GM23248 (cell line): ENCODE measurements at regions not wholly inside any gene's neighbourhood (a gene's known extent, or its start where the extent isn't known, plus 50 kb on each side); places are given as distances from the start of the nearest gene placed in this dataset.

Source experiments
- DNase-seq: peaks from one replicate; pipeline ENCODE4 v3.0.0-alpha.2; 2015
- H2AFZ ChIP-seq: fragments of 200-600 bp; sonication (generic); 2 replicates; pipeline ENCODE4 v1.6.1; 2016; ENCODE audit warnings: antibody characterized with exemption
- H3F3A ChIP-seq: fragments of 200-600 bp; sonication (generic); 2 replicates; pipeline ENCODE4 v1.6.1; 2016; ENCODE audit warnings: mild to moderate bottlenecking, antibody characterized with exemption, mixed run types; ENCODE audit not compliant: insufficient read depth
- H3K27ac ChIP-seq: fragments of 200-600 bp; sonication (generic); 2 replicates; pipeline ENCODE4 v1.5.1; 2016; ENCODE audit warnings: mild to moderate bottlenecking
- H3K27me3 ChIP-seq: fragments of 200-600 bp; sonication (generic); replicated peaks from 2 replicates; pipeline ENCODE4 v1.6.1; 2016; ENCODE audit warnings: mild to moderate bottlenecking; ENCODE audit not compliant: insufficient read depth
- H3K36me3 ChIP-seq: fragments of 200-600 bp; sonication (generic); 2 replicates; pipeline ENCODE4 v1.6.1; 2016; ENCODE audit warnings: low read depth, mild to moderate bottlenecking
- H3K4me1 ChIP-seq: fragments of 200-600 bp; sonication (generic); 2 replicates; pipeline ENCODE4 v1.6.1; 2016; ENCODE audit warnings: mild to moderate bottlenecking; ENCODE audit not compliant: insufficient read depth
- H3K4me2 ChIP-seq: fragments of 200-600 bp; sonication (generic); one replicate; pipeline ENCODE4 v1.6.1; 2016; ENCODE audit warnings: mild to moderate bottlenecking; ENCODE audit not compliant: unreplicated experiment
- H3K4me3 ChIP-seq: fragments of 200-600 bp; sonication (generic); 2 replicates; pipeline ENCODE4 v1.5.1; 2016; ENCODE audit warnings: mild to moderate bottlenecking
- H3K79me2 ChIP-seq: fragments of 200-600 bp; sonication (generic); 2 replicates; pipeline ENCODE4 v1.6.1; 2016; ENCODE audit warnings: mild to moderate bottlenecking; ENCODE audit not compliant: insufficient read depth
- H3K9ac ChIP-seq: fragments of 200-600 bp; sonication (generic); 2 replicates; pipeline ENCODE4 v1.6.1; 2016; ENCODE audit warnings: mild to moderate bottlenecking
- H3K9me2 ChIP-seq: fragments of 200-600 bp; sonication (generic); 2 replicates; pipeline ENCODE4 v1.6.1; 2016; ENCODE audit warnings: mixed run types, mild to moderate bottlenecking, moderate library complexity; ENCODE audit not compliant: insufficient read depth
- H3K9me3 ChIP-seq: fragments of 200-600 bp; sonication (generic); one replicate; pipeline ENCODE4 v1.6.1; 2017; ENCODE audit warnings: low read depth
- H4K20me1 ChIP-seq: fragments of 200-600 bp; sonication (generic); 2 replicates; pipeline ENCODE4 v1.6.0; 2016; ENCODE audit not compliant: insufficient read depth
- EZH2 ChIP-seq: fragments of 200-600 bp; sonication (generic); IDR thresholded peaks from 2 replicates; pipeline ENCODE4 v1.6.1; 2018; ENCODE audit warnings: antibody characterized with exemption, mild to moderate bottlenecking; ENCODE audit not compliant: insufficient read depth, poor library complexity, severe bottlenecking
- EZH2phosphoT487 ChIP-seq: fragments of 200-600 bp; sonication (generic); IDR thresholded peaks from 2 replicates; pipeline ENCODE4 v1.6.1; 2018; ENCODE audit warnings: antibody characterized with exemption, moderate library complexity, mild to moderate bottlenecking, low read depth; ENCODE audit not compliant: insufficient read depth
- WGBS, 2 experiments: methylation state at CpG; one replicate each; pipeline ENCODE4 v1.1.6; 2015 to 2017; ENCODE audit warnings: low lambda C conversion rate in 2 of 2, low coverage in 1 of 2; ENCODE audit errors: missing lambda C conversion rate in 2 of 2; 5-methylcytosine and 5-hydroxymethylcytosine counted together
- in situ Hi-C: fragments of 300-500 bp; cut with MboI; formaldehyde crosslinking; loops from 2 replicates; pipeline ENCODE4 v1.15.0; 2020

- H3F3A ChIP-seq, result no peaks in the 10 kb centered on the region
- in situ Hi-C loops, result no loop called here
These were observed 878.4 kb upstream of the FRG1 start for GRCh38 chr4:189062047-189062820.

GRCh38 chr4:189069772-189070171, 870.9 kb upstream of the FRG1 start:
- TF ChIP-seq EZH2 (no peak), EZH2phosphoT487 (no peak)
- no peak overlapping the region for H2AFZ ChIP-seq
- no peaks in the 10 kb centered on the region for H3K79me2 ChIP-seq
- DNase-seq, result no peak
- H4K20me1 ChIP-seq, result no peaks in the 10 kb centered on the region
- H3F3A ChIP-seq, result no peaks in the 10 kb centered on the region
- no peak overlapping the region for H3K4me2 ChIP-seq
- no peaks in the 10 kb centered on the region for H3K36me3 ChIP-seq
- H3K9ac ChIP-seq, result no peak overlapping the region
- H3K4me3 ChIP-seq, result no peak overlapping the region
- in situ Hi-C loops, result no loop called here
- no peaks in the 10 kb centered on the region for H3K4me1 ChIP-seq
- no peaks in the 10 kb centered on the region for H3K27me3 ChIP-seq
- no peaks in the 10 kb centered on the region for H3K9me2 ChIP-seq
- no peaks in the 10 kb centered on the region for H3K9me3 ChIP-seq
- H3K27ac ChIP-seq, result no peak overlapping the region
- WGBS, 2 experiments, result 4 to 8% methylated on average over 1 of the region's 1 CpG

More at GRCh38 chr4:189062047-189062820, 878.4 kb upstream of the FRG1 start:
- Histone ChIP-seq H3K9me2 (no peaks in the 10 kb centered on the region), H3K27me3 (no peaks in the 10 kb centered on the region), H3K9ac (no peak overlapping the region), H4K20me1 (no peaks in the 10 kb centered on the region), H3K4me3 (no peak overlapping the region), H3K36me3 (no peaks in the 10 kb centered on the region), H3K27ac (no peak overlapping the region), H2AFZ (no peak overlapping the region), H3K79me2 (no peaks in the 10 kb centered on the region), H3K9me3 (no peaks in the 10 kb centered on the region), H3K4me1 (no peaks in the 10 kb centered on the region), H3K4me2 (no peak overlapping the region)
- TF ChIP-seq EZH2phosphoT487 (no peak), EZH2 (no peak)
- DNase-seq, result no peak
- WGBS, 2 experiments, result 10 to 18% methylated on average over 2 of the region's 2 CpGs

GRCh38 chr4:189071241-189071640, 869.4 kb upstream of the FRG1 start:
- H4K20me1 ChIP-seq, result no peaks in the 10 kb centered on the region
- TF ChIP-seq EZH2phosphoT487 (no peak), EZH2 (no peak)
- WGBS, 2 experiments, result 33 to 36% methylated on average over 6 of the region's 6 CpGs
- no peak overlapping the region for H3K27ac ChIP-seq
- in situ Hi-C loops, result no loop called here
- no peak overlapping the region for H2AFZ ChIP-seq
- H3K4me3 ChIP-seq, result no peak overlapping the region
- H3K4me1 ChIP-seq, result no peaks in the 10 kb centered on the region
- H3K27me3 ChIP-seq, result no peaks in the 10 kb centered on the region
- H3K9me3 ChIP-seq, result no peaks in the 10 kb centered on the region
- no peaks in the 10 kb centered on the region for H3K9me2 ChIP-seq
- no peaks in the 10 kb centered on the region for H3F3A ChIP-seq
- H3K9ac ChIP-seq, result no peak overlapping the region
- no peaks in the 10 kb centered on the region for H3K36me3 ChIP-seq
- no peak overlapping the region for H3K4me2 ChIP-seq
- no peak for DNase-seq
- no peaks in the 10 kb centered on the region for H3K79me2 ChIP-seq

DNA sequence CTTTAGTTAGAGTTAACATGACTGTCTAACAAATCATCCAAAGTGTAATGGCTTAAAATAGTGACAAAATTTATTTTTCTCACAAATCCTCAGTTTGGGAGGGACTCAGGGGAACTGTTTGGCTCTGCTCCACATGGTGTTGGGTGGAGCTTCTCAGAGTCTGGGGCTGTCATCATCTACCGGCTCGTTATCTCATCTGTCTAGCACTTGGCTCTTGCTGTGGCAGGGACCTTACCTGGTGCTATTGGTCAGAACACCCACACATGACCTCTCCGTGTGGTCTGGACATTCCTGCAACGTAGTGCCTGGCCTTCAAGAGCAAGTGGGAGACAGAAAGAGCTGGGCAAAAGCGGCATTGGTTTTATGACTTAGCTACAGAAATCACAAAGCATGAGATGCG, 866.9 kb upstream of the FRG1 start:
- H3K9ac ChIP-seq, result no peak overlapping the region
- H3K9me2 ChIP-seq, result no peaks in the 10 kb centered on the region
- WGBS, 2 experiments, result 30 to 41% methylated on average over 6 of the region's 6 CpGs
- no peak overlapping the region for H2AFZ ChIP-seq
- H3K4me1 ChIP-seq, result no peaks in the 10 kb centered on the region
- H3K27ac ChIP-seq, result no peak overlapping the region
- H3K4me2 ChIP-seq, result no peak overlapping the region
- H3F3A ChIP-seq, result no peaks in the 10 kb centered on the region
- no peak overlapping the region for H3K4me3 ChIP-seq
- DNase-seq, result no peak
- H3K79me2 ChIP-seq, result no peaks in the 10 kb centered on the region
- TF ChIP-seq EZH2, result no peak
- TF ChIP-seq EZH2phosphoT487, result no peak
- H4K20me1 ChIP-seq, result no peaks in the 10 kb centered on the region
- no peaks in the 10 kb centered on the region for H3K9me3 ChIP-seq
- in situ Hi-C loops, result no loop called here
- H3K27me3 ChIP-seq, result no peaks in the 10 kb centered on the region
- H3K36me3 ChIP-seq, result no peaks in the 10 kb centered on the region
